Mesodermal cell (in vitro differentiated cells): ENCODE measurements at regions not wholly inside any gene's neighbourhood (a gene's known extent, or its start where the extent isn't known, plus 50 kb on each side); places are given as distances from the start of the nearest gene placed in this dataset.

ENCODE experiments used
- H3K27ac ChIP-seq: 2 replicates; pipeline ENCODE4 v1.7.0; 2013; ENCODE audit warnings: mild to moderate bottlenecking, low read depth, low read length, moderate library complexity; ENCODE audit not compliant: severe bottlenecking
- H3K36me3 ChIP-seq: 2 replicates; pipeline ENCODE4 v1.7.1; 2013; ENCODE audit warnings: mild to moderate bottlenecking, low read length, moderate library complexity; ENCODE audit not compliant: control insufficient read depth, insufficient read depth
- H3K4me1 ChIP-seq: one replicate; pipeline ENCODE4 v1.7.1; 2013; ENCODE audit warnings: mild to moderate bottlenecking, low read length; ENCODE audit not compliant: insufficient read depth, control insufficient read depth, poor library complexity, severe bottlenecking
- H3K4me3 ChIP-seq: 2 replicates; pipeline ENCODE4 v1.7.0; 2013; ENCODE audit warnings: low read length, control low read depth, mild to moderate bottlenecking; ENCODE audit not compliant: insufficient read depth, poor library complexity, severe bottlenecking; ENCODE audit errors: extremely low read depth
- H3K9me3 ChIP-seq: 2 replicates; pipeline ENCODE4 v1.7.1; 2013; ENCODE audit warnings: mild to moderate bottlenecking, low read length, moderate library complexity; ENCODE audit not compliant: control insufficient read depth
- WGBS, 2 experiments: methylation state at CpG; one replicate each; pipeline ENCODE4 v1.1.5; 2013; ENCODE audit warnings: missing lambda C conversion rate in 2 of 2; ENCODE audit not compliant: insufficient coverage in 2 of 2; 5-methylcytosine and 5-hydroxymethylcytosine counted together

- no CpG with 5 or more reads among the region's 3 CpGs for WGBS, 2 experiments
- no peak overlapping the region for H3K4me3 ChIP-seq
- no peaks in the 10 kb centered on the region for H3K36me3 ChIP-seq
- H3K9me3 ChIP-seq: no peaks in the 10 kb centered on the region
- H3K4me1 ChIP-seq: no peaks in the 10 kb centered on the region
- H3K27ac ChIP-seq: no peak overlapping the region
These were observed 208.6 kb upstream of the TECRL start for GRCh38 chr4:64617800-64618199.

- no peaks in the 10 kb centered on the region for H3K4me1 ChIP-seq
- H3K4me3 ChIP-seq: no peak overlapping the region
- no peaks in the 10 kb centered on the region for H3K9me3 ChIP-seq
- H3K27ac ChIP-seq: no peak overlapping the region
- WGBS, 2 experiments: 79% methylated on average over 3 of the region's 4 CpGs; no CpG with 5 or more reads in 1 of the 2 experiments
- H3K36me3 ChIP-seq: no peaks in the 10 kb centered on the region
These were observed 205.0 kb upstream of the TECRL start for GRCh38 chr4:64614276-64614675.

- H3K27ac ChIP-seq: no peak overlapping the region
- no peaks in the 10 kb centered on the region for H3K4me1 ChIP-seq
- no peaks in the 10 kb centered on the region for H3K36me3 ChIP-seq
- H3K4me3 ChIP-seq: no peak overlapping the region
- no peaks in the 10 kb centered on the region for H3K9me3 ChIP-seq
- WGBS, 2 experiments: no CpG with 5 or more reads among the region's 2 CpGs
These were observed 203.8 kb upstream of the TECRL start for GRCh38 chr4:64613046-64613445.

- no CpG with 5 or more reads among the region's 1 CpG for WGBS, 2 experiments
These were observed 188.8 kb upstream of the TECRL start for GRCh38 chr4:64598066-64598465.

DNA sequence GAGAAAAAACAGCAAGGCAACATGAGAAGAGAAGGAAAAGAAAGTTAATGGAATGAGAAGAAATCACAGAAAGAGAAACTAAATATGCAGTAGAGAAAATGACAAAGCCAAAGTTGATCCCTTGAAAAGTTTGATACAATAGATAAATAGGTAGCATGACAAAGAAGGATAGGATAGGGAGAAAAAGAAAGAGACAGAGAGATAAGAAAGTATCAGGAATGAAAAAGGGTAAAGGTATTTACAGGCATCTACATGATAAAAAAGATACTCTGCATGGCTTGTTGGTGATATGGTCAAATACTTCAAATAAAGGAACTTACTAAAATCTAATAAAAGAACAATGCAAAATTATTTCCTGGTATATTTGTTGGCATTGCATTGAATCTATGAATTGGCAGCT lies 185.5 kb upstream of the TECRL start:
- no peaks in the 10 kb centered on the region for H3K4me1 ChIP-seq
- H3K36me3 ChIP-seq: no peaks in the 10 kb centered on the region
- H3K9me3 ChIP-seq: no peaks in the 10 kb centered on the region
- no peak overlapping the region for H3K27ac ChIP-seq
- H3K4me3 ChIP-seq: no peak overlapping the region

More at GRCh38 chr4:64598066-64598465, 188.8 kb upstream of the TECRL start:
- H3K27ac ChIP-seq: no peak overlapping the region
- H3K4me1 ChIP-seq: no peaks in the 10 kb centered on the region
- H3K36me3 ChIP-seq: no peaks in the 10 kb centered on the region
- H3K4me3 ChIP-seq: no peak overlapping the region
- no peaks in the 10 kb centered on the region for H3K9me3 ChIP-seq

DNA sequence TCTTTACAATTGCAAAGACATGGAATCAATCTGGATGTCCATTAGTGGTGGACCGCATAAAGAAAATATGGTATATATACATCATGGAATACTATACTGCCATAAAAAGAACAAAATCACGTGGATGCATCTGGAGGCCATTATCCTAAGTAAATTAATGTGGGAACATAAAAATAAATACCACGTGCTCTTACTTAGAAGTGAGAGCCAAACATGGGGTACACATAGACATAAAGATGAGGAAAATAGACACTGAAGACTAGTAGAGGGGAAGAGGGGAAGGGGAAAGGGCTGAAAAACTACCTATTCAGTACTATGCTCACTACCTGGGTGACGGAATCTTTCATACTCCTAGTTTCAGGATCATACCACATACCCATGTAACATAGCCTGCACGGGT lies 179.3 kb upstream of the TECRL start:
- Histone ChIP-seq H3K36me3 (no peaks in the 10 kb centered on the region), H3K4me1 (no peaks in the 10 kb centered on the region), H3K9me3 (no peaks in the 10 kb centered on the region), H3K27ac (no peak overlapping the region), H3K4me3 (no peak overlapping the region)
- no CpG with 5 or more reads among the region's 5 CpGs for WGBS, 2 experiments

DNA sequence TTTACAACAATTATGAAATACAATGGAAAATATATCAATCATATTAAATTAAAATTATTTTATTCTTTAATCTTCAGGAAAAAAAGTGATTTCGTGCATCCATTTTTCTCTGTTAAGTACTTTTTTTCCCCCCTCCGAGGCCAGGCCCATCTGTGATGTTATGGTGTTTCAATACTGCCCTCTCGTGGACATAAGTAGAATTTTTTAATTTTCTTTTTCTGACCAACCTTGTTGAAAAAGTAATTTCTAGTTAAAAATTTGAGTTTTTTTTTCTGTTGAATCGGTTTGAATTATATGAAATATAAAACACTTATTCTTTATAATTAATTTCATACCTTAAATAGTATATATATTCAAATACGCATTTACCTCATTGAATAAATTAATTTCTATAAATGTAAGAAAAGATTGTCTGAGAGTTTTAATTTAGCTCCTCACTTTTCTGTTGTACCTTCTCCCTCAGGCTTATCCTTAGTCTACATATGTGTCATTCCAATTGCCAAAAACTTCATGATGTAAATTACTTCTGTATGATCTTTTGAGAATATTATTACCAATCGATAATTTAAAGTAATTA lies 175.8 kb upstream of the TECRL start:
- Histone ChIP-seq H3K4me1 (no peaks in the 10 kb centered on the region), H3K27ac (no peak overlapping the region), H3K4me3 (no peak overlapping the region), H3K36me3 (no peaks in the 10 kb centered on the region), H3K9me3 (no peaks in the 10 kb centered on the region)
- WGBS, 2 experiments: no CpG with 5 or more reads among the region's 6 CpGs

DNA sequence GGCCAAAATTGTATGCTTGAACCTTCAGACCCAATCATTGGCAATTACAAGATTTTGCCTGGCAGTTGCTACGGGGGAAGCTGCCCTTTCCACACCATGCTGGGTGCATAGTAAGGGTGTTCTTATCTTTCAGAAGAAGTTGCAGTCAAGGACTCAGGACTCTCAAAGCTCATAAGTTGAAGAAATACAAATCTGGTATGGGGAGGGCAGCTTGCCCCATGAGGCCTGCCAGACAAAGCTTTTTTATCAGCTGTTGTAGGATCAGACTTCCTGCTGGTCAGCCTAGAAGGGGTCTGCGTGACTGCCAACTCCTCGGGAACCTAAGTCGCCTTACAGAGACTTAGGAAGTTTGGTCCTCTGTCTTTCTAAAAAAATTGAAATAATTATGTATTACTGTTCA lies 174.9 kb upstream of the TECRL start:
- Histone ChIP-seq H3K4me1 (no peaks in the 10 kb centered on the region), H3K36me3 (no peaks in the 10 kb centered on the region), H3K27ac (peak overlapping the region; percentile 1), H3K4me3 (no peak overlapping the region), H3K9me3 (no peaks in the 10 kb centered on the region)
- 80% methylated on average over 1 of the region's 4 CpGs; no CpG with 5 or more reads in 1 of the 2 experiments for WGBS, 2 experiments

GRCh38 chr4:64582492-64582891 lies 173.2 kb upstream of the TECRL start:
- H3K27ac ChIP-seq: no peak overlapping the region
- WGBS, 2 experiments: no CpG with 5 or more reads among the region's 3 CpGs
- H3K9me3 ChIP-seq: no peaks in the 10 kb centered on the region
- no peaks in the 10 kb centered on the region for H3K4me1 ChIP-seq
- no peaks in the 10 kb centered on the region for H3K36me3 ChIP-seq
- H3K4me3 ChIP-seq: no peak overlapping the region

DNA sequence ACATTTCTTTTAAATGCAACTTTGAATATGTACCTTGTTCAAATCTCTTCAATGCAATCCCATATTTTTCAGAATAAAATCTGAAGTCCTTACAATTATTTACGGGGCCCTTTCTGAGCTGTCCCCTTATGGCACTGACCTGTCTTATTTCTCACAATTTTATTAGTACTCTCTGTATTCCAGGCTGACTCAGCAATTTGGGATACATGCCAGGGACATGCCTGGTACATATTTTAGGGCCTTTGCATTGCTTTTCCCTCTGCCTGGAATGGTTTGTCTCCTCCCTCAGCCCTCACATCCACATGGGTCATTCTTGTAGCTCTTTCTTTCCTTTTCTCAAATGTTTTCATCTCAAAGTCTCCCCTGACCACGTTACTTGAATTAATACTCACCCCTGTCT lies 172.2 kb upstream of the TECRL start:
- WGBS, 2 experiments: 67 to 94% methylated on average over 1 of the region's 2 CpGs
- H3K9me3 ChIP-seq: no peaks in the 10 kb centered on the region
- no peak overlapping the region for H3K27ac ChIP-seq
- no peaks in the 10 kb centered on the region for H3K4me1 ChIP-seq
- H3K4me3 ChIP-seq: no peak overlapping the region
- no peaks in the 10 kb centered on the region for H3K36me3 ChIP-seq

DNA sequence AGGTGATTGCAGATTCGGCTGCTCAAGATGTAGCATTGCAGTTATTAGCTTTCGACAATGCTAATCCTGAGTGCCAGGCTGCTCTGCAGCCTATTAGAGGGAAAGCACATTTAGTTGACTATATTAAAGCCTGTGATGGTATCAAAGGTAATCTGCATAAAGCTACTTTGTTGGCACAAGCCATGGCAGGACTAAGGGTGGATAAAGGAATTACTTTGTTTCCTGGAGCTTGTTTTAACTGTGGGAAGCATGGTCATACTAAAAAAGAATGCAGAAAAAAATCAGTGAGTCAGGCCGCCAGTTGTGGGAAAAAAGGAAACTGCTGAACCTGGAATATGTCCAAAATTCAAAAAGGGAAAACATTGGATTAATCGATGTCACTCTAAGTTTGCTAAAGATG lies 154.9 kb upstream of the TECRL start:
- Histone ChIP-seq H3K27ac (no peak overlapping the region), H3K4me3 (no peak overlapping the region), H3K36me3 (no peaks in the 10 kb centered on the region), H3K9me3 (no peaks in the 10 kb centered on the region), H3K4me1 (no peaks in the 10 kb centered on the region)
- WGBS, 2 experiments: 69 to 71% methylated on average over 4 of the region's 4 CpGs
